IMR-90 (cell line): ENCODE measurements at regions not wholly inside any gene's neighbourhood (a gene's known extent, or its start where the extent isn't known, plus 50 kb on each side); places are given as distances from the start of the nearest gene placed in this dataset.

Experiments used
- ATAC-seq: fragments of 200-7000 bp; cut with Tn5 transposase; 2 replicates; pipeline ENCODE4 v1.9.1; 2020; ENCODE audit warnings: low read depth, mild to moderate bottlenecking, moderate library complexity
- BruUV-seq: library from RNA; stranded (reverse); fragments of 400-500 nt; replicated peaks from 2 replicates; lab custom pipeline; 2021; lab: Mats Ljungman, UMichigan
- CTCF ChIA-PET: fragments of 300-600 bp; formaldehyde crosslinking; extraction: SDS; loops from one replicate; lab custom pipeline; 2021; ENCODE audit warnings: antibody characterized with exemption; lab: Yijun Ruan, JAX
- POLR2A ChIA-PET: fragments of 300-600 bp; sonication (Branson Sonifier 250); formaldehyde crosslinking; loops from one replicate; lab custom pipeline; 2022; ENCODE audit warnings: antibody characterized with exemption; ENCODE audit not compliant: unreplicated experiment; lab: Charles Lee
- DNase-seq: peaks from one replicate; pipeline ENCODE4 v3.0.0; 2013
- H2AFZ ChIP-seq: replicated peaks from 2 replicates; pipeline ENCODE3; 2013; ENCODE audit warnings: low read length, mild to moderate bottlenecking; ENCODE audit not compliant: poor library complexity
- H2AK5ac ChIP-seq: 2 replicates; pipeline ENCODE4 v1.6.1; 2013; ENCODE audit warnings: low read depth, low read length, inconsistent platforms
- H2AK9ac ChIP-seq: replicated peaks from 2 replicates; pipeline ENCODE3; 2013; ENCODE audit warnings: mild to moderate bottlenecking, low read depth, low read length, moderate library complexity; ENCODE audit not compliant: poor library complexity
- H2BK120ac ChIP-seq: 2 replicates; pipeline ENCODE4 v1.6.1; 2013; ENCODE audit warnings: low read depth, low read length, inconsistent platforms
- H2BK15ac ChIP-seq: 3 replicates; pipeline ENCODE4 v1.6.1; 2013; ENCODE audit warnings: low read depth, low read length, inconsistent platforms
- H2BK20ac ChIP-seq: 2 replicates; pipeline ENCODE4 v1.6.1; 2013; ENCODE audit warnings: low read depth, mild to moderate bottlenecking, inconsistent platforms, low read length, moderate library complexity
- H2BK5ac ChIP-seq: 2 replicates; pipeline ENCODE4 v1.6.1; 2013; ENCODE audit warnings: mild to moderate bottlenecking, low read depth, low read length, inconsistent platforms; ENCODE audit not compliant: poor library complexity, severe bottlenecking
- H3K14ac ChIP-seq: replicated peaks from 2 replicates; pipeline ENCODE4 v1.6.1; 2013; ENCODE audit warnings: low read depth, low read length, inconsistent platforms
- H3K18ac ChIP-seq: 2 replicates; pipeline ENCODE4 v1.6.1; 2013; ENCODE audit warnings: low read depth, low read length, control low read depth
- H3K23ac ChIP-seq: 2 replicates; pipeline ENCODE4 v1.6.1; 2013; ENCODE audit warnings: low read depth, low read length, inconsistent platforms
- H3K27ac ChIP-seq: 2 replicates; pipeline ENCODE4 v1.5.1; 2013; ENCODE audit warnings: mild to moderate bottlenecking, control low read depth, low read length; ENCODE audit not compliant: insufficient read depth
- H3K27me3 ChIP-seq: 2 replicates; pipeline ENCODE4 v1.6.1; 2013; ENCODE audit warnings: low read length; ENCODE audit not compliant: control insufficient read depth, insufficient read depth
- H3K36me3 ChIP-seq: 2 replicates; pipeline ENCODE4 v1.6.1; 2013; ENCODE audit warnings: low read length, mixed read lengths; ENCODE audit not compliant: control insufficient read depth, insufficient read depth
- H3K4ac ChIP-seq: 2 replicates; pipeline ENCODE4 v1.6.1; 2013; ENCODE audit warnings: low read depth, low read length, inconsistent platforms
- H3K4me1 ChIP-seq: 2 replicates; pipeline ENCODE4 v1.6.1; 2013; ENCODE audit warnings: low read length, mixed read lengths; ENCODE audit not compliant: control insufficient read depth, insufficient read depth
- H3K4me2 ChIP-seq: 2 replicates; pipeline ENCODE4 v1.6.1; 2013; ENCODE audit warnings: low read depth, mild to moderate bottlenecking, control low read depth, low read length, moderate library complexity
- H3K4me3 ChIP-seq: 2 replicates; pipeline ENCODE4 v1.5.1; 2013; ENCODE audit warnings: low read depth, mild to moderate bottlenecking, control low read depth, low read length, moderate library complexity; ENCODE audit not compliant: insufficient read depth
- H3K56ac ChIP-seq: 2 replicates; pipeline ENCODE4 v1.6.1; 2013; ENCODE audit warnings: low read length, inconsistent platforms; ENCODE audit not compliant: insufficient read depth; ENCODE audit errors: extremely low read depth
- H3K79me1 ChIP-seq, 2 experiments: 2 replicates each; pipeline ENCODE4 v1.6.1; 2013; ENCODE audit warnings: low read length in 2 of 2, inconsistent platforms in 1 of 2, low read depth in 1 of 2
- H3K9ac ChIP-seq: 2 replicates; pipeline ENCODE4 v1.6.1; 2013; ENCODE audit warnings: low read depth, low read length, control low read depth
- H3K9me1 ChIP-seq: 2 replicates; pipeline ENCODE4 v1.6.1; 2013; ENCODE audit warnings: low read length, inconsistent platforms; ENCODE audit not compliant: insufficient read depth
- H3K9me3 ChIP-seq: 2 replicates; pipeline ENCODE4 v1.6.1; 2013; ENCODE audit warnings: low read length; ENCODE audit not compliant: control insufficient read depth, insufficient read depth
- H4K20me1 ChIP-seq: 2 replicates; pipeline ENCODE4 v1.6.1; 2013; ENCODE audit warnings: low read length, inconsistent platforms; ENCODE audit not compliant: insufficient read depth
- H4K5ac ChIP-seq: 2 replicates; pipeline ENCODE4 v1.6.1; 2013; ENCODE audit warnings: mild to moderate bottlenecking, low read depth, low read length, control low read depth
- H4K8ac ChIP-seq, 2 experiments: 2 replicates each; pipeline ENCODE4 v1.6.1; 2013; ENCODE audit warnings: low read depth in 2 of 2, low read length in 2 of 2, control low read depth in 1 of 2, inconsistent platforms in 1 of 2
- H4K91ac ChIP-seq: 2 replicates; pipeline ENCODE4 v1.6.1; 2013; ENCODE audit warnings: low read depth, low read length, inconsistent platforms; ENCODE audit not compliant: insufficient read depth
- ELK1 ChIP-seq: fragments of 150-350 bp; IDR thresholded peaks from 2 replicates; pipeline ENCODE4 v1.6.1; 2016; ENCODE audit warnings: low read depth, mild to moderate bottlenecking, low read length, moderate library complexity, borderline replicate concordance
- FOS ChIP-seq: fragments of 150-350 bp; IDR thresholded peaks from 2 replicates; pipeline ENCODE4 v1.6.1; 2016; ENCODE audit warnings: low read depth, low read length
- RCOR1 ChIP-seq: IDR thresholded peaks from 2 replicates; pipeline ENCODE4 v1.6.1; 2012; ENCODE audit warnings: mild to moderate bottlenecking, low read length, improper control_type of control experiment; ENCODE audit not compliant: insufficient replicate concordance
- RFX5 ChIP-seq: IDR thresholded peaks from 2 replicates; pipeline ENCODE4 v1.8.0; 2012; ENCODE audit warnings: low read depth, mild to moderate bottlenecking, low read length, moderate library complexity
- SMC3 ChIP-seq: fragments of 150-350 bp; IDR thresholded peaks from 2 replicates; pipeline ENCODE4 v1.6.1; 2016; ENCODE audit warnings: low read depth, mild to moderate bottlenecking, antibody characterized with exemption, low read length, moderate library complexity
- USF2 ChIP-seq: fragments of 150-350 bp; IDR thresholded peaks from 2 replicates; pipeline ENCODE4 v1.6.1; 2017; ENCODE audit warnings: mild to moderate bottlenecking, antibody characterized with exemption, low read length, low read depth
- WGBS, 2 experiments: methylation state at CpG; one replicate each; pipeline versions ENCODE4 v1.1.5 to v1.1.7; 2013; ENCODE audit warnings: missing lambda C conversion rate in 2 of 2; ENCODE audit not compliant: insufficient read length in 1 of 2; ENCODE audit errors: extremely low coverage in 2 of 2; 5-methylcytosine and 5-hydroxymethylcytosine counted together
- dilution Hi-C: fragments of 300-500 bp; cut with HindIII; formaldehyde crosslinking; loops from one replicate; pipeline ENCODE4 v1.14.3; 2018; ENCODE audit warnings: low sequenced_read_pairs; ENCODE audit not compliant: unreplicated experiment
- in situ Hi-C: fragments of 300-500 bp; cut with MboI; formaldehyde crosslinking; loops from 3 replicates; pipeline ENCODE4 v1.14.3; 2019; ENCODE audit warnings: low sequenced_read_pairs, inconsistent platforms, mixed read lengths
- intact Hi-C: fragments of 100-400 bp; cut with micrococcal nuclease; formaldehyde crosslinking; loops from 2 replicates; pipeline ENCODE4 v1.10.0; 2022
- TF ChIP-seq, protein P1 (sequence below): conservative IDR thresholded peaks from 2 replicates; pipeline ENCODE4 v1.5.1; 2012; ENCODE audit warnings: mild to moderate bottlenecking, low read depth, low read length, improper control_type of control experiment

DNA sequence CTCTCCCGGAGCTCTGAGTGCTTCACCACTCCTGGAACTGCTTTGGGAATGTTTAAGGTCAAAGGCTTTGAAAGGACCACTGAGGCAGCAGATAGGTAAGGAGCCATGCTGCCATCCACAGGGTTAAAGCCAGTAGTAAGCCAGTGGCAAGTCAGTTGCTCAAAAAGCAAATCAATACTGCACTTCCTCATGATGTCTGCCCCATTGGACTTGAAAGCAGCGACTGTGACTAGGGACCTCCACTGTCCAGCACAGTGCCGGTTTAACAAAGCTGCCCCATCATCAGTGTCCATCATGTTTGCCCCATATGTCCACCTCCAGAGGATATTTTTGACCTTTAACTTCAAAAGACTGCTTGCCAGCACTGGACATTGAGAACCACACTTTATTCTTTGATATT, 49.9 kb upstream of the FGF13 start:
- DNase-seq = no peak
- Histone ChIP-seq H2AFZ (no peak overlapping the region), H3K56ac (no peak overlapping the region), H3K27me3 (peaks cover 4% of the 10 kb centered on the region), H3K23ac (no peak overlapping the region), H3K9me3 (no peaks in the 10 kb centered on the region; the same call in 1 of the 2 replicates), H4K20me1 (no peaks in the 10 kb centered on the region), H2BK20ac (no peak overlapping the region), H3K4me3 (no peak overlapping the region), H3K4ac (no peak overlapping the region), H3K9me1 (no peaks in the 10 kb centered on the region), H3K9ac (no peak overlapping the region), H3K4me1 (no peaks in the 10 kb centered on the region), H4K8ac (no peak overlapping the region), H4K5ac (no peak overlapping the region), H3K27ac (no peak overlapping the region), H3K18ac (no peak overlapping the region), H2AK9ac (no peak overlapping the region), H3K4me2 (no peak overlapping the region), H4K91ac (no peak overlapping the region), H3K79me1 (no peaks in the 10 kb centered on the region), H2BK120ac (no peak overlapping the region), H2AK5ac (no peak overlapping the region), H3K36me3 (no peaks in the 10 kb centered on the region), H3K14ac (no peak overlapping the region), H2BK5ac (no peak overlapping the region), H2BK15ac (no peak overlapping the region)
- TF ChIP-seq FOS (no peak), RFX5 (no peak), ELK1 (no peak), SMC3 (no peak), USF2 (no peak), RCOR1 (no peak)
- TF ChIP-seq, protein P1, sequence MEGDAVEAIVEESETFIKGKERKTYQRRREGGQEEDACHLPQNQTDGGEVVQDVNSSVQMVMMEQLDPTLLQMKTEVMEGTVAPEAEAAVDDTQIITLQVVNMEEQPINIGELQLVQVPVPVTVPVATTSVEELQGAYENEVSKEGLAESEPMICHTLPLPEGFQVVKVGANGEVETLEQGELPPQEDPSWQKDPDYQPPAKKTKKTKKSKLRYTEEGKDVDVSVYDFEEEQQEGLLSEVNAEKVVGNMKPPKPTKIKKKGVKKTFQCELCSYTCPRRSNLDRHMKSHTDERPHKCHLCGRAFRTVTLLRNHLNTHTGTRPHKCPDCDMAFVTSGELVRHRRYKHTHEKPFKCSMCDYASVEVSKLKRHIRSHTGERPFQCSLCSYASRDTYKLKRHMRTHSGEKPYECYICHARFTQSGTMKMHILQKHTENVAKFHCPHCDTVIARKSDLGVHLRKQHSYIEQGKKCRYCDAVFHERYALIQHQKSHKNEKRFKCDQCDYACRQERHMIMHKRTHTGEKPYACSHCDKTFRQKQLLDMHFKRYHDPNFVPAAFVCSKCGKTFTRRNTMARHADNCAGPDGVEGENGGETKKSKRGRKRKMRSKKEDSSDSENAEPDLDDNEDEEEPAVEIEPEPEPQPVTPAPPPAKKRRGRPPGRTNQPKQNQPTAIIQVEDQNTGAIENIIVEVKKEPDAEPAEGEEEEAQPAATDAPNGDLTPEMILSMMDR = no peak
- no TSS peak for BruUV-seq
- 30% methylated on average over 2 of the region's 3 CpGs; no CpG with 5 or more reads in 1 of the 2 experiments for WGBS, 2 experiments
- no peak for ATAC-seq
- CTCF ChIA-PET = no interaction called here
- dilution Hi-C loops (no loop called here), intact Hi-C loops (no loop called here), in situ Hi-C loops (no loop called here)
- POLR2A ChIA-PET = no interaction called here
